ENCODE measurements at regions not wholly inside any gene's neighbourhood (a gene's known extent, or its start where the extent isn't known, plus 50 kb on each side); places are given as distances from the start of the nearest gene placed in this dataset.

GRCh38 chr6:81382852-81383251, 369.6 kb downstream of the TENT5A start:
- no peak for TF ChIP-seq CTCF (IDR thresholded peaks at IDR 0.05)

GRCh38 chr6:81381382-81381916, 371.0 kb downstream of the TENT5A start:
- H3K4me3 Mint-ChIP-seq, result no peak overlapping the region
- H3K4me1 Mint-ChIP-seq (ENCODE audit: low read depth), result peaks cover 23% of the 10 kb centered on the region
- no peak overlapping the region for H3K27ac Mint-ChIP-seq

More at GRCh38 chr6:81382852-81383251, 369.6 kb downstream of the TENT5A start:
- no peak for DNase-seq
- Mint-ChIP-seq H3K4me3 (no peak overlapping the region), H3K4me1 (ENCODE audit: low read depth) (peaks cover 23% of the 10 kb centered on the region), H3K9me3 (no peaks in the 10 kb centered on the region), H3K27ac (no peak overlapping the region), H3K36me3 (ENCODE audit: low read depth) (no peaks in the 10 kb centered on the region), H3K27me3 (ENCODE audit: insufficient read depth) (no peaks in the 10 kb centered on the region)

DNA sequence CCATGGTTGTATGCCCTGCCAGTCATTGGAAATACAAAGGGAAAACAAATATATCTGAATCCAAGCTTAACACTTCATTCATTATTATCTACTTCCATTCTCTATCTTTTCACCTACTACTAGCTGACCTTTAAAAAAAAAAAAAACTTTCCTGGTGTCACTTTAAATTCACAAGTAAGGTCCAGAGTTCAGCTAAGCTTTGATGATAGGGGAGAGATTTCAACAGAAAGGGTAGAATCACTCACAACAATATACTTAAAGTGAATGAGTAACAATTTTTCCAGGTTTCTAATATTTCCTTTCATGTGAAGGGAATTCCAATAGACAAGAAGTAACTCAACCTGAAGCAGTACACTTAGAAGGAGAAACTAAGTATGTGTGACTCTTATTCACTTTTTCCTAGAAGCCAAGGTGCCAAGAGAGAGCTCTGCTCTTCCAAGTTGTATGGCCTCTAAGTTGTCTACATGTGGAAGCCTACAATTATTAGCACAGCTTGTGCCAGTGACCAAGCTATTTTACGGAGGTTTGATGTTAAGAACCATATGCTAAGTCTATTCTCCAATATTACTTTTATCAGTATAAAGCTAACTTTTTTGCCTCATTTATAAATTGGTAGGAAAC, 371.7 kb downstream of the TENT5A start:
- Mint-ChIP-seq H3K4me3 (no peak overlapping the region), H3K4me1 (ENCODE audit: low read depth) (peaks cover 23% of the 10 kb centered on the region), H3K36me3 (ENCODE audit: low read depth) (no peaks in the 10 kb centered on the region), H3K9me3 (no peaks in the 10 kb centered on the region), H3K27ac (no peak overlapping the region), H3K27me3 (ENCODE audit: insufficient read depth) (no peaks in the 10 kb centered on the region)
- DNase-seq, result no peak
- TF ChIP-seq CTCF (IDR thresholded peaks at IDR 0.05), result no peak

More at GRCh38 chr6:81381382-81381916, 371.0 kb downstream of the TENT5A start:
- no peak for DNase-seq
- Mint-ChIP-seq H3K9me3 (no peaks in the 10 kb centered on the region), H3K27me3 (ENCODE audit: insufficient read depth) (no peaks in the 10 kb centered on the region), H3K36me3 (ENCODE audit: low read depth) (no peaks in the 10 kb centered on the region)
- no peak for TF ChIP-seq CTCF (IDR thresholded peaks at IDR 0.05)

DNA sequence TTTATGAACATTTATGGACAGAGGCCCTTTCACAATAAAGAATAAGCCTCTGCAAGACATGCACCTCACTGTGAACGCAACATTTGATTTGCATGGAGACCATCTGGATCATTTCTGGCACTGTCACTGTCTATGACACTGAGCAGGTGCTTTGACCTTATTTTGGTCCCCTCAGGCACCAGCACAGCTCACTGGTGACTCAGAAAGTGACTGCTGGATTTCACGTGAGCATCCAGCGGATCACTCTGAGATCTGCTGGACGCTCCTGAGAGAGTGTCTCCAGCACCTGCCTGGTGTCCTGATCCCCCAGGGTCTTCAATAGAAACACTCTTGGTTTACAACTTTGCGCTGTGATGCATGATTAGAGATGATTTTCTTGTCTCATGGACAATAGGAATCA, 375.7 kb downstream of the TENT5A start:
- TF ChIP-seq CTCF (IDR thresholded peaks at IDR 0.05), result no peak
- Mint-ChIP-seq H3K27me3 (ENCODE audit: insufficient read depth) (no peaks in the 10 kb centered on the region), H3K4me1 (ENCODE audit: low read depth) (peaks cover 11% of the 10 kb centered on the region), H3K4me3 (no peak overlapping the region), H3K27ac (no peak overlapping the region), H3K36me3 (ENCODE audit: low read depth) (no peaks in the 10 kb centered on the region), H3K9me3 (no peaks in the 10 kb centered on the region)
- no peak for DNase-seq

- no peak for TF ChIP-seq CTCF (IDR thresholded peaks at IDR 0.05)
- no peaks in the 10 kb centered on the region for H3K9me3 Mint-ChIP-seq
- no peak overlapping the region for H3K27ac Mint-ChIP-seq
- no peak for DNase-seq
- peaks cover 2% of the 10 kb centered on the region; the same call in 1 of the 2 replicates for H3K27me3 Mint-ChIP-seq (ENCODE audit: insufficient read depth)
- no peak overlapping the region for H3K4me3 Mint-ChIP-seq
- no peaks in the 10 kb centered on the region for H3K36me3 Mint-ChIP-seq (ENCODE audit: low read depth)
- H3K4me1 Mint-ChIP-seq (ENCODE audit: low read depth), result 0 out of 2 replicates have a peak, but pooled peaks cover 4% of the 10 kb centered on the region
Measured at GRCh38 chr6:81373414-81373813, 379.1 kb downstream of the TENT5A start.
